SK-N-SH treated with all-trans-retinoic acid at 6 μM for 48 hours (cell line): ENCODE measurements at regions not wholly inside any gene's neighbourhood (a gene's known extent, or its start where the extent isn't known, plus 50 kb on each side); places are given as distances from the start of the nearest gene placed in this dataset.
A peak's percentile ranks its signal among the peaks of the same experiment; 100 is the strongest.

Source experiments
- ATAC-seq: fragments of 200-7000 bp; cut with Tn5 transposase; 3 replicates; pipeline ENCODE4 v1.9.1; 2020; ENCODE audit warnings: mild to moderate bottlenecking, moderate library complexity
- ARNTL ChIP-seq: fragments of 450-650 bp; formaldehyde crosslinking; IDR thresholded peaks from 2 replicates; pipeline ENCODE4 v1.5.0; 2020; ENCODE audit warnings: low read depth, mild to moderate bottlenecking, moderate library complexity, borderline replicate concordance
- BACH2 ChIP-seq: fragments of 250-450 bp; sonication (Bioruptor Pico); IDR thresholded peaks from 2 replicates; pipeline ENCODE4 v1.9.0; 2021; ENCODE audit warnings: mild to moderate bottlenecking, borderline replicate concordance
- ESRRG ChIP-seq: fragments of 250-450 bp; sonication (Bioruptor Pico); IDR thresholded peaks from 2 replicates; pipeline ENCODE4 v1.6.1; 2021; ENCODE audit warnings: mild to moderate bottlenecking
- GLIS3 ChIP-seq: fragments of 250-450 bp; sonication (Bioruptor Pico); IDR thresholded peaks from 2 replicates; pipeline ENCODE4 v1.5.0; 2020; ENCODE audit warnings: mild to moderate bottlenecking, moderate library complexity
- ISL1 ChIP-seq: fragments of 250-450 bp; sonication (Bioruptor Pico); IDR thresholded peaks from 2 replicates; pipeline ENCODE4 v2.1.2; 2022; ENCODE audit warnings: mild to moderate bottlenecking, moderate library complexity
- OSR1 ChIP-seq: fragments of 250-450 bp; sonication (Bioruptor Pico); IDR thresholded peaks from 2 replicates; pipeline ENCODE4 v1.8.0; 2022; ENCODE audit warnings: moderate library complexity, mild to moderate bottlenecking, inconsistent platforms
- PPARA ChIP-seq: fragments of 250-450 bp; sonication (Bioruptor Pico); IDR thresholded peaks from 2 replicates; pipeline ENCODE4 v1.5.0; 2020; ENCODE audit warnings: mild to moderate bottlenecking, borderline replicate concordance
- RARB ChIP-seq: fragments of 250-450 bp; sonication (Bioruptor Pico); IDR thresholded peaks from 2 replicates; pipeline ENCODE4 v1.8.0; 2021; ENCODE audit warnings: mild to moderate bottlenecking, moderate library complexity
- SNAI2 ChIP-seq: fragments of 250-450 bp; sonication (Bioruptor Pico); IDR thresholded peaks from 2 replicates; pipeline ENCODE4 v1.5.0; 2020; ENCODE audit warnings: mild to moderate bottlenecking, moderate library complexity
- TCF4 ChIP-seq: fragments of 250-450 bp; sonication (Bioruptor Pico); IDR thresholded peaks from 2 replicates; pipeline ENCODE4 v1.8.0; 2021; ENCODE audit warnings: mild to moderate bottlenecking, moderate library complexity, borderline replicate concordance
- ZFP30 ChIP-seq: fragments of 450-650 bp; formaldehyde crosslinking; IDR thresholded peaks from 2 replicates; pipeline ENCODE4 v1.5.0; 2022; ENCODE audit warnings: mild to moderate bottlenecking, moderate library complexity
- ZNF70 ChIP-seq: fragments of 450-650 bp; formaldehyde crosslinking; IDR thresholded peaks from 2 replicates; pipeline ENCODE4 v1.5.0; 2020; ENCODE audit warnings: mild to moderate bottlenecking, moderate library complexity
- TF ChIP-seq, protein P1 (sequence below): fragments of 250-450 bp; sonication (Bioruptor Pico); IDR thresholded peaks from 2 replicates; pipeline ENCODE4 v1.5.1; 2020; ENCODE audit warnings: low read depth, mild to moderate bottlenecking, moderate library complexity
- TF ChIP-seq, protein P2 (sequence below): fragments of 250-450 bp; sonication (Bioruptor Pico); IDR thresholded peaks from 2 replicates; pipeline ENCODE4 v1.8.0; 2020; ENCODE audit warnings: mild to moderate bottlenecking, moderate library complexity, borderline replicate concordance
- TF ChIP-seq, protein P3 (sequence below): fragments of 250-450 bp; sonication (Bioruptor Pico); IDR thresholded peaks from 2 replicates; pipeline ENCODE4 v1.8.0; 2021; ENCODE audit warnings: low read depth, mild to moderate bottlenecking, moderate library complexity, borderline replicate concordance
- TF ChIP-seq, protein P4 (sequence below): fragments of 250-450 bp; sonication (Bioruptor Pico); IDR thresholded peaks from 2 replicates; pipeline ENCODE4 v1.5.1; 2021; ENCODE audit warnings: mild to moderate bottlenecking, moderate library complexity
- TF ChIP-seq, protein P5 (sequence below): fragments of 250-450 bp; sonication (Bioruptor Pico); IDR thresholded peaks from 2 replicates; pipeline ENCODE4 v1.5.0; 2020; ENCODE audit warnings: mild to moderate bottlenecking, moderate library complexity

DNA sequence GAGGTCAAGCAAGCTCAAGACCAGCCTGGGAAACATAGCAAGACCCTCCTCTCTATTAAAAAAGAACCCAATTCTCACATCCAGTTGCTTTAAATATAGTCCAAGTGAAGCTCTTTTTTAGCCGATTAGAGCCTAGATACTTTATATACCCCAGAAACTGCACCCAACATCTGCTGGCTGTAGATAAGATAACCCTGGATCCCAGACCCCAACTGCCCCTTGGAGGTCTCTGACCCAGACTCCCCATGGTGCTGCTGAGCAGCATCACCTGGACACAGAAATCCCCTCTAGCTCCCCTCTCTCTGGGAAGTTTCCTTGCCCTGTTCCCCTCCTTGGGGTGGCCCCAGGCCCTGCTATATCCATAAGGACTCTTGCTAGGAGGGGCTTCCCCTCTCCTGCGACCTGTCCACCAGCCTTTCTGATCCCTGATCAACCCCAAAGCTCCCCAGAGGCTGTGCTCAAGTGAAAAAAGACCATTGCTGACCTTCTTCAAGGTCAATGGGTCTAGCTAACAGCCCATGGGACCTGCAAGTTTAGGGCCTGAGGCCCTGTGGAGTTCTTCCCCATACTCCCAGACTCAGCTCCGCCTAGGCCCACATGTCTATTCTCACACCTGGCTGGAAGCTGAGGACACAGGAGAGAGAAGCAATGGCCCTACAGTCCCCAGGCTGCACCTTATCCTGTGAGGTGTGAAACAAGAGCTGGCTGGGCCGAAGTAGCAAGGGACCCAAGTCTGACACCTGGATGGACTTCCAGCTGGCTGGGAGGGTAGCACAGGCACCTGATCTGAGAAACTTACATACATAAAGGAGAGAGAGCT lies 56.2 kb downstream of the ARL6IP4 start:
- TF ChIP-seq SNAI2 (CRISPR knock-in tag) (no peak), ARNTL (CRISPR knock-in tag) (no peak), ZNF70 (CRISPR knock-in tag) (no peak), PPARA (CRISPR knock-in tag) (no peak)
- ATAC-seq: no peak

DNA sequence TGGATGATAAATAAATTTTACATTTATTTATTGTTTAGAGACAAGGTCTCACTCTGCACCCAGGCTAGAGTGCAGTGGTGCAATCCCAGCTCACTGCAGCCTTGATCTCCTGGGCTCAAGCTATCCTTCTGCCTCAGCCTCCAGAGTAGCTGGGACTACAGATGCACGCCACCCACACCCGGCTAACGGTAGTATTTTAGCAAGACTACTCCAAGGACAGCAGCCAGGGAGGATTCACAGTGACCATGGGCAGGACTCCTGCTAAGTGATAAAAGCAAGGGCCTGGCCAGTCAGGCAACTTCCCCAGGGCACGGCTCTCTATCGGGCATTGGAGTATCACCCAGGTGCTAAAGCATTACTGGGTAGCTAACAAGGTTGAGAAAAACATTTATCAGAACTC lies 55.4 kb downstream of the ARL6IP4 start:
- TF ChIP-seq, protein P1, sequence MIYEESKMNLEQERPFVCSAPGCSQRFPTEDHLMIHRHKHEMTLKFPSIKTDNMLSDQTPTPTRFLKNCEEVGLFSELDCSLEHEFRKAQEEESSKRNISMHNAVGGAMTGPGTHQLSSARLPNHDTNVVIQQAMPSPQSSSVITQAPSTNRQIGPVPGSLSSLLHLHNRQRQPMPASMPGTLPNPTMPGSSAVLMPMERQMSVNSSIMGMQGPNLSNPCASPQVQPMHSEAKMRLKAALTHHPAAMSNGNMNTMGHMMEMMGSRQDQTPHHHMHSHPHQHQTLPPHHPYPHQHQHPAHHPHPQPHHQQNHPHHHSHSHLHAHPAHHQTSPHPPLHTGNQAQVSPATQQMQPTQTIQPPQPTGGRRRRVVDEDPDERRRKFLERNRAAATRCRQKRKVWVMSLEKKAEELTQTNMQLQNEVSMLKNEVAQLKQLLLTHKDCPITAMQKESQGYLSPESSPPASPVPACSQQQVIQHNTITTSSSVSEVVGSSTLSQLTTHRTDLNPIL (CRISPR knock-in tag): no peak
- TF ChIP-seq, protein P2, sequence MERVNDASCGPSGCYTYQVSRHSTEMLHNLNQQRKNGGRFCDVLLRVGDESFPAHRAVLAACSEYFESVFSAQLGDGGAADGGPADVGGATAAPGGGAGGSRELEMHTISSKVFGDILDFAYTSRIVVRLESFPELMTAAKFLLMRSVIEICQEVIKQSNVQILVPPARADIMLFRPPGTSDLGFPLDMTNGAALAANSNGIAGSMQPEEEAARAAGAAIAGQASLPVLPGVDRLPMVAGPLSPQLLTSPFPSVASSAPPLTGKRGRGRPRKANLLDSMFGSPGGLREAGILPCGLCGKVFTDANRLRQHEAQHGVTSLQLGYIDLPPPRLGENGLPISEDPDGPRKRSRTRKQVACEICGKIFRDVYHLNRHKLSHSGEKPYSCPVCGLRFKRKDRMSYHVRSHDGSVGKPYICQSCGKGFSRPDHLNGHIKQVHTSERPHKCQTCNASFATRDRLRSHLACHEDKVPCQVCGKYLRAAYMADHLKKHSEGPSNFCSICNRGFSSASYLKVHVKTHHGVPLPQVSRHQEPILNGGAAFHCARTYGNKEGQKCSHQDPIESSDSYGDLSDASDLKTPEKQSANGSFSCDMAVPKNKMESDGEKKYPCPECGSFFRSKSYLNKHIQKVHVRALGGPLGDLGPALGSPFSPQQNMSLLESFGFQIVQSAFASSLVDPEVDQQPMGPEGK: no peak
- no peak for TF ChIP-seq PPARA (CRISPR knock-in tag)
- TF ChIP-seq ISL1: no peak
- TF ChIP-seq, protein P3, sequence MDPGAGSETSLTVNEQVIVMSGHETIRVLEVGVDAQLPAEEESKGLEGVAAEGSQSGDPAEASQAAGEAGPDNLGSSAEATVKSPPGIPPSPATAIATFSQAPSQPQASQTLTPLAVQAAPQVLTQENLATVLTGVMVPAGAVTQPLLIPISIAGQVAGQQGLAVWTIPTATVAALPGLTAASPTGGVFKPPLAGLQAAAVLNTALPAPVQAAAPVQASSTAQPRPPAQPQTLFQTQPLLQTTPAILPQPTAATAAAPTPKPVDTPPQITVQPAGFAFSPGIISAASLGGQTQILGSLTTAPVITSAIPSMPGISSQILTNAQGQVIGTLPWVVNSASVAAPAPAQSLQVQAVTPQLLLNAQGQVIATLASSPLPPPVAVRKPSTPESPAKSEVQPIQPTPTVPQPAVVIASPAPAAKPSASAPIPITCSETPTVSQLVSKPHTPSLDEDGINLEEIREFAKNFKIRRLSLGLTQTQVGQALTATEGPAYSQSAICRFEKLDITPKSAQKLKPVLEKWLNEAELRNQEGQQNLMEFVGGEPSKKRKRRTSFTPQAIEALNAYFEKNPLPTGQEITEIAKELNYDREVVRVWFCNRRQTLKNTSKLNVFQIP (CRISPR knock-in tag): no peak
- TF ChIP-seq GLIS3 (CRISPR knock-in tag): no peak
- TF ChIP-seq OSR1: no peak
- TF ChIP-seq ZFP30 (CRISPR knock-in tag): no peak
- TF ChIP-seq, protein P4, sequence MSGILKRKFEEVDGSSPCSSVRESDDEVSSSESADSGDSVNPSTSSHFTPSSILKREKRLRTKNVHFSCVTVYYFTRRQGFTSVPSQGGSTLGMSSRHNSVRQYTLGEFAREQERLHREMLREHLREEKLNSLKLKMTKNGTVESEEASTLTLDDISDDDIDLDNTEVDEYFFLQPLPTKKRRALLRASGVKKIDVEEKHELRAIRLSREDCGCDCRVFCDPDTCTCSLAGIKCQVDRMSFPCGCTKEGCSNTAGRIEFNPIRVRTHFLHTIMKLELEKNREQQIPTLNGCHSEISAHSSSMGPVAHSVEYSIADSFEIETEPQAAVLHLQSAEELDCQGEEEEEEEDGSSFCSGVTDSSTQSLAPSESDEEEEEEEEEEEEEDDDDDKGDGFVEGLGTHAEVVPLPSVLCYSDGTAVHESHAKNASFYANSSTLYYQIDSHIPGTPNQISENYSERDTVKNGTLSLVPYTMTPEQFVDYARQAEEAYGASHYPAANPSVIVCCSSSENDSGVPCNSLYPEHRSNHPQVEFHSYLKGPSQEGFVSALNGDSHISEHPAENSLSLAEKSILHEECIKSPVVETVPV (CRISPR knock-in tag): no peak
- TF ChIP-seq, protein P5, sequence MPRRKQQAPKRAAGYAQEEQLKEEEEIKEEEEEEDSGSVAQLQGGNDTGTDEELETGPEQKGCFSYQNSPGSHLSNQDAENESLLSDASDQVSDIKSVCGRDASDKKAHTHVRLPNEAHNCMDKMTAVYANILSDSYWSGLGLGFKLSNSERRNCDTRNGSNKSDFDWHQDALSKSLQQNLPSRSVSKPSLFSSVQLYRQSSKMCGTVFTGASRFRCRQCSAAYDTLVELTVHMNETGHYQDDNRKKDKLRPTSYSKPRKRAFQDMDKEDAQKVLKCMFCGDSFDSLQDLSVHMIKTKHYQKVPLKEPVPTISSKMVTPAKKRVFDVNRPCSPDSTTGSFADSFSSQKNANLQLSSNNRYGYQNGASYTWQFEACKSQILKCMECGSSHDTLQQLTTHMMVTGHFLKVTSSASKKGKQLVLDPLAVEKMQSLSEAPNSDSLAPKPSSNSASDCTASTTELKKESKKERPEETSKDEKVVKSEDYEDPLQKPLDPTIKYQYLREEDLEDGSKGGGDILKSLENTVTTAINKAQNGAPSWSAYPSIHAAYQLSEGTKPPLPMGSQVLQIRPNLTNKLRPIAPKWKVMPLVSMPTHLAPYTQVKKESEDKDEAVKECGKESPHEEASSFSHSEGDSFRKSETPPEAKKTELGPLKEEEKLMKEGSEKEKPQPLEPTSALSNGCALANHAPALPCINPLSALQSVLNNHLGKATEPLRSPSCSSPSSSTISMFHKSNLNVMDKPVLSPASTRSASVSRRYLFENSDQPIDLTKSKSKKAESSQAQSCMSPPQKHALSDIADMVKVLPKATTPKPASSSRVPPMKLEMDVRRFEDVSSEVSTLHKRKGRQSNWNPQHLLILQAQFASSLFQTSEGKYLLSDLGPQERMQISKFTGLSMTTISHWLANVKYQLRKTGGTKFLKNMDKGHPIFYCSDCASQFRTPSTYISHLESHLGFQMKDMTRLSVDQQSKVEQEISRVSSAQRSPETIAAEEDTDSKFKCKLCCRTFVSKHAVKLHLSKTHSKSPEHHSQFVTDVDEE (CRISPR knock-in tag): no peak
- TF ChIP-seq, all 23 proteins: peak for 0

DNA sequence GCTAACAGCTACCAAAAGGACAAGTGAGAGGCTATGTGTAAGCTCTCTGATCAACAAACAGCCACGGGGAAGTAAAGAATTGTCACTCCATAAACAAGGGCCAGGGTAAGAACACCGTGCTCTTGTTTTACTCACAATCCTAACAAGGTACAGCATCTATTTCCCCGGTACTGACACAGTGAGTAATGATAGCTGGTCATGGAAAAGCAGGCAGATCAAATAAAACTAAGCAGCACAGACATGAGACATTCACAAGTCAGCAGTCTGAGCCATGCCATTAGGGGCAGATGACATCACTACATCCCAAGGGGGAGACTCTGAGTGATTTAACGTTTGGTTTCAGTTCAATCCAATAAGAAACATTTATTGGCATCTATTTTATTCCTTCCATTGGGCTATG lies 54.4 kb downstream of the ARL6IP4 start:
- peak; percentile 61 for TF ChIP-seq ISL1
- no peak for TF ChIP-seq GLIS3 (CRISPR knock-in tag)
- peak; percentile 85 for ATAC-seq

More for the DNA sequence above, 55.4 kb downstream of the ARL6IP4 start:
- ATAC-seq: no peak

DNA sequence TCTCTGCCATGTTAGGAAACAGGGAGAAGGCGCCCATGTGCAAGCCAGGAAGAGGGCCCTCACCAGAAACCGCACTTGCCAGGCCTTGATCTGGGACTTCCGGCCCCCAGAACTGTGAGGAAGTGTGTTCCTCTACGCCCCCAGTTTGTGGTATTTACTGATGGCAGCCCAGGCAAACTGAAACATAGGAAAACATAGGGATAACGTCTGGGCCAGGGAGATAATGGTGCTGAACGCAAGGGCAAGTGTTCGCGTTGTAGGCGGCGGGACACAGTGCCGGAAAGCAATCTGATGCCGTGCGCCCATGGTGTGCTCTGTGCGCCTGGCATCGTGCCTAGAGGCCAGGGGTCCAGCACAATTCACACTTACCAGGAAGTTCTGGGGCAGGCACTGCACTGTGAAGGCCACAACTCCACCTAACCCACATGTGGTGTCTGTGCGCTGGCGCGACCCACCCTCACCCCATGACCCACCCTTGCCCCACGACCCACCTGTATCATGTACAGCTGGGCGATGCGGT lies 53.6 kb downstream of the ARL6IP4 start:
- ATAC-seq: no peak
- TF ChIP-seq ARNTL (CRISPR knock-in tag) (no peak), TCF4 (no peak), ESRRG (CRISPR knock-in tag) (no peak), ZFP30 (CRISPR knock-in tag) (no peak), RARB (CRISPR knock-in tag) (no peak), BACH2 (CRISPR knock-in tag) (no peak), GLIS3 (CRISPR knock-in tag) (no peak)
- TF ChIP-seq, protein P3 (CRISPR knock-in tag): no peak
- TF ChIP-seq, protein P5 (CRISPR knock-in tag): no peak
- TF ChIP-seq, protein P1 (CRISPR knock-in tag): no peak
